SK-N-SH (cell line): ENCODE measurements at regions not wholly inside any gene's neighbourhood (a gene's known extent, or its start where the extent isn't known, plus 50 kb on each side); places are given as distances from the start of the nearest gene placed in this dataset.

ENCODE experiments used
- CTCF ChIA-PET: fragments of 300-600, 350-600 bp; formaldehyde crosslinking; extraction: SDS; loops from one replicate; lab custom pipeline; 2021; lab: Yijun Ruan, JAX
- POLR2A ChIA-PET: fragments of 350-600 bp; sonication (Branson Sonifier 250); formaldehyde crosslinking; extraction: SDS; loops from one replicate; lab custom pipeline; 2020; ENCODE audit warnings: antibody characterized with exemption, inconsistent platforms; lab: Yijun Ruan, JAX
- DNase-seq: peaks from one replicate; pipeline ENCODE4 v3.0.0; 2012
- H2AFZ ChIP-seq: fragments of 200-600 bp; sonication (generic); 2 replicates; pipeline ENCODE4 v1.8.1; 2016; ENCODE audit warnings: antibody characterized with exemption, mild to moderate bottlenecking, low read depth
- H3F3A ChIP-seq: fragments of 200-600 bp; sonication (generic); replicated peaks from 2 replicates; pipeline ENCODE3; 2016; ENCODE audit warnings: antibody characterized with exemption, mild to moderate bottlenecking; ENCODE audit not compliant: insufficient read depth
- H3K27ac ChIP-seq, 2 experiments: fragments of 200-500 bp in 1 of 2; fragments of 200-600 bp in 1 of 2; sonication (Bioruptor generic) in 1 of 2; sonication (generic), shearing (Covaris generic) in 1 of 2; 2 replicates each; pipeline versions ENCODE4 v1.5.1 to v1.6.1; 2014 to 2016; ENCODE audit warnings: low read depth in 2 of 2, inconsistent platforms in 1 of 2, low read length in 1 of 2, mild to moderate bottlenecking in 1 of 2, mixed read lengths in 1 of 2
- H3K27me3 ChIP-seq: fragments of 200-600 bp; sonication (generic), shearing (Covaris generic); 2 replicates; pipeline ENCODE4 v1.6.1; 2016; ENCODE audit warnings: mixed run types; ENCODE audit not compliant: insufficient read depth
- H3K36me3 ChIP-seq, 2 experiments: fragments of 200-500 bp in 1 of 2; fragments of 200-600 bp in 1 of 2; sonication (Bioruptor generic) in 1 of 2; sonication (generic) in 1 of 2; replicated peaks in 1 of 2; 2 replicates each; pipeline versions ENCODE3 to v1.5.1; 2014 to 2016; ENCODE audit warnings: low read length in 1 of 2, mild to moderate bottlenecking in 1 of 2; ENCODE audit not compliant: insufficient read depth in 2 of 2, control insufficient read depth in 1 of 2
- H3K4me1 ChIP-seq, 2 experiments: fragments of 200-500 bp in 1 of 2; fragments of 200-600 bp in 1 of 2; sonication (Bioruptor generic) in 1 of 2; sonication (generic), shearing (Covaris generic) in 1 of 2; 2 replicates each; pipeline versions ENCODE4 v1.5.1 to v1.6.1; 2014 to 2016; ENCODE audit warnings: low read depth in 1 of 2, low read length in 1 of 2, mixed run types in 1 of 2; ENCODE audit not compliant: insufficient read depth in 2 of 2, control insufficient read depth in 1 of 2
- H3K4me2 ChIP-seq: fragments of 200-600 bp; sonication (generic), shearing (Covaris generic); 2 replicates; pipeline ENCODE4 v1.6.1; 2017; ENCODE audit warnings: mixed run types
- H3K4me3 ChIP-seq, 2 experiments: fragments of 200-500 bp in 1 of 2; fragments of 200-600 bp in 1 of 2; sonication (Bioruptor generic) in 1 of 2; sonication (generic), shearing (Covaris generic) in 1 of 2; 2 replicates each; pipeline versions ENCODE4 v1.5.1 to v1.8.1; 2014 to 2016; ENCODE audit warnings: low read depth in 2 of 2, inconsistent platforms in 1 of 2, low read length in 1 of 2, mild to moderate bottlenecking in 1 of 2, mixed read lengths in 1 of 2, moderate library complexity in 1 of 2
- H3K79me2 ChIP-seq: fragments of 200-600 bp; sonication (generic); 2 replicates; pipeline ENCODE4 v1.8.1; 2017; ENCODE audit warnings: mild to moderate bottlenecking; ENCODE audit not compliant: insufficient read depth
- H3K9ac ChIP-seq: fragments of 200-600 bp; sonication (generic); 2 replicates; pipeline ENCODE4 v1.6.1; 2017; ENCODE audit warnings: mixed run types
- H3K9me2 ChIP-seq: fragments of 200-600 bp; sonication (generic); 2 replicates; pipeline ENCODE4 v1.6.1; 2017; ENCODE audit warnings: mixed run types
- H3K9me3 ChIP-seq: fragments of 200-600 bp; sonication (generic); 2 replicates; pipeline ENCODE4 v1.6.1; 2017; ENCODE audit warnings: mixed run types, mild to moderate bottlenecking, moderate library complexity
- H4K20me1 ChIP-seq: fragments of 200-600 bp; sonication (generic); 2 replicates; pipeline ENCODE4 v1.6.1; 2017; ENCODE audit warnings: mild to moderate bottlenecking, mixed run types; ENCODE audit not compliant: insufficient read depth
- CHD2 ChIP-seq: fragments of 150-350 bp; IDR thresholded peaks from 2 replicates; pipeline ENCODE4 v1.6.1; 2018; ENCODE audit warnings: low read length; ENCODE audit not compliant: partially characterized antibody
- CTCF ChIP-seq: fragments of 200-600 bp; sonication (generic); IDR thresholded peaks from 2 replicates; pipeline ENCODE4 v1.6.1; 2017; ENCODE audit warnings: antibody characterized with exemption, mild to moderate bottlenecking, moderate library complexity
- ELF1 ChIP-seq: IDR thresholded peaks from 2 replicates; pipeline ENCODE4 v1.4.0; 2012
- EZH2phosphoT487 ChIP-seq: fragments of 200-600 bp; sonication (generic); IDR thresholded peaks from 2 replicates; pipeline ENCODE4 v1.6.1; 2017; ENCODE audit warnings: low read depth, mixed run types, mild to moderate bottlenecking, antibody characterized with exemption, moderate library complexity, borderline replicate concordance
- FOSL2 ChIP-seq: IDR thresholded peaks from 2 replicates; pipeline ENCODE4 v1.4.0; 2012; ENCODE audit warnings: low read depth, mild to moderate bottlenecking, moderate library complexity, borderline replicate concordance
- FOXJ3 ChIP-seq: sonication (generic); formaldehyde crosslinking; IDR thresholded peaks from 2 replicates; pipeline ENCODE4 v1.5.1; 2020; ENCODE audit warnings: mild to moderate bottlenecking, missing genetic modification reagents
- FOXM1 ChIP-seq: IDR thresholded peaks from 2 replicates; pipeline ENCODE4 v1.4.0; 2012; ENCODE audit warnings: low read depth, mild to moderate bottlenecking
- GABPA ChIP-seq: IDR thresholded peaks from 2 replicates; pipeline ENCODE4 v1.4.0; 2012; ENCODE audit warnings: low read depth, mild to moderate bottlenecking
- GATA2 ChIP-seq: sonication (generic); formaldehyde crosslinking; IDR thresholded peaks from 2 replicates; pipeline ENCODE4 v1.5.0; 2020; ENCODE audit warnings: mild to moderate bottlenecking, missing genetic modification reagents
- NRF1 ChIP-seq: IDR thresholded peaks from 2 replicates; pipeline ENCODE4 v1.6.1; 2012; ENCODE audit warnings: low read depth, mild to moderate bottlenecking, low read length
- PBX3 ChIP-seq: IDR thresholded peaks from 2 replicates; pipeline ENCODE4; 2012
- RCOR1 ChIP-seq: fragments of 150-350 bp; IDR thresholded peaks from 2 replicates; pipeline ENCODE4 v1.6.1; 2017; ENCODE audit warnings: antibody characterized with exemption, low read length
- RFX5 ChIP-seq: IDR thresholded peaks from 2 replicates; pipeline ENCODE4 v1.6.1; 2012; ENCODE audit warnings: mild to moderate bottlenecking, improper control_type of control experiment, low read length
- TAF1 ChIP-seq: IDR thresholded peaks from 2 replicates; pipeline ENCODE4 v1.6.1; 2012; ENCODE audit warnings: low read depth, mild to moderate bottlenecking, low read length, moderate library complexity, borderline replicate concordance
- TEAD4 ChIP-seq: IDR thresholded peaks from 2 replicates; pipeline ENCODE4 v1.4.0; 2012; ENCODE audit warnings: mild to moderate bottlenecking, borderline replicate concordance; ENCODE audit not compliant: insufficient read depth
- YY1 ChIP-seq: IDR thresholded peaks from 2 replicates; pipeline ENCODE4 v1.4.0; 2012; ENCODE audit warnings: low read depth, mild to moderate bottlenecking
- WGBS: methylation state at CpG from one replicate; pipeline ENCODE4 v1.1.6; 2017; ENCODE audit warnings: low lambda C conversion rate; 5-methylcytosine and 5-hydroxymethylcytosine counted together
- TF ChIP-seq, protein P1 (sequence below): IDR thresholded peaks from 2 replicates; pipeline ENCODE4 v1.4.0; 2012; ENCODE audit warnings: low read depth, borderline replicate concordance
- TF ChIP-seq, protein P2 (sequence below): IDR thresholded peaks from 2 replicates; pipeline ENCODE4 v1.4.0; 2012; ENCODE audit warnings: low read depth
- TF ChIP-seq, protein P3 (sequence below): IDR thresholded peaks from 2 replicates; pipeline ENCODE4 v1.4.0; 2012; ENCODE audit warnings: low read depth, borderline replicate concordance

DNA sequence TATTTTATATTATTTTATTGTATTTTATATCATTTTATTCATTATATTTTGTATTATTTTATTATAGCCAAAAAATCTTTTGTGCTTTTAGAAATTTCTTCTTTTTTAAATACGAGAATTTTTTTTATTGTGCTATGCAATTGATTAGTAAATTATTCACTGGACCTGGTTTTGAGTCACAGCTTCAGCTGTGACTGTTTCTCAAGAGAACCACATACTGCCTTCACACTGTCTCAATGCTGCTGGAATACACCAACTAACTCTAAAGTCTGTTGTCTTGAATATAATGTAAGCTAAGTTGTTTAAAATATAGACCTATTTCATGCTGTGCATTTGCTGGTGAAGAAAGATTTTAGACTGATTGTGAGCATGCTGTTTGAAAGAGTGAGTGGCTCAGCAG lies 423.6 kb downstream of the NDFIP2 start:
- no peak overlapping the region for H3K4me3 ChIP-seq
- WGBS: 67% methylated on average over 1 of the region's 1 CpG
- no peak overlapping the region for H3K9ac ChIP-seq
- ChIA-PET CTCF (interaction anchor here (1.3 kb wide), 1 partner anchor 225 kb away, joined by 3 read pairs; no protein-coding TSS in a partner anchor), POLR2A (no interaction called here)
- TF ChIP-seq NRF1: no peak
- no peak for TF ChIP-seq GABPA
- no peak for TF ChIP-seq TAF1
- no peak for TF ChIP-seq EZH2phosphoT487
- no peak for TF ChIP-seq FOXJ3 (CRISPR knock-in tag)
- TF ChIP-seq RCOR1: no peak
- no peak for TF ChIP-seq FOSL2
- TF ChIP-seq CHD2: no peak
- TF ChIP-seq GATA2: no peak
- TF ChIP-seq TEAD4: no peak
- no peak for TF ChIP-seq CTCF
- no peak for TF ChIP-seq FOXM1
- TF ChIP-seq YY1: no peak
- TF ChIP-seq, protein P1, sequence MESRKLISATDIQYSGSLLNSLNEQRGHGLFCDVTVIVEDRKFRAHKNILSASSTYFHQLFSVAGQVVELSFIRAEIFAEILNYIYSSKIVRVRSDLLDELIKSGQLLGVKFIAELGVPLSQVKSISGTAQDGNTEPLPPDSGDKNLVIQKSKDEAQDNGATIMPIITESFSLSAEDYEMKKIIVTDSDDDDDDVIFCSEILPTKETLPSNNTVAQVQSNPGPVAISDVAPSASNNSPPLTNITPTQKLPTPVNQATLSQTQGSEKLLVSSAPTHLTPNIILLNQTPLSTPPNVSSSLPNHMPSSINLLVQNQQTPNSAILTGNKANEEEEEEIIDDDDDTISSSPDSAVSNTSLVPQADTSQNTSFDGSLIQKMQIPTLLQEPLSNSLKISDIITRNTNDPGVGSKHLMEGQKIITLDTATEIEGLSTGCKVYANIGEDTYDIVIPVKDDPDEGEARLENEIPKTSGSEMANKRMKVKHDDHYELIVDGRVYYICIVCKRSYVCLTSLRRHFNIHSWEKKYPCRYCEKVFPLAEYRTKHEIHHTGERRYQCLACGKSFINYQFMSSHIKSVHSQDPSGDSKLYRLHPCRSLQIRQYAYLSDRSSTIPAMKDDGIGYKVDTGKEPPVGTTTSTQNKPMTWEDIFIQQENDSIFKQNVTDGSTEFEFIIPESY: no peak
- TF ChIP-seq, protein P2, sequence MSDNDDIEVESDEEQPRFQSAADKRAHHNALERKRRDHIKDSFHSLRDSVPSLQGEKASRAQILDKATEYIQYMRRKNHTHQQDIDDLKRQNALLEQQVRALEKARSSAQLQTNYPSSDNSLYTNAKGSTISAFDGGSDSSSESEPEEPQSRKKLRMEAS: no peak
- TF ChIP-seq ELF1: no peak
- TF ChIP-seq, protein P3, sequence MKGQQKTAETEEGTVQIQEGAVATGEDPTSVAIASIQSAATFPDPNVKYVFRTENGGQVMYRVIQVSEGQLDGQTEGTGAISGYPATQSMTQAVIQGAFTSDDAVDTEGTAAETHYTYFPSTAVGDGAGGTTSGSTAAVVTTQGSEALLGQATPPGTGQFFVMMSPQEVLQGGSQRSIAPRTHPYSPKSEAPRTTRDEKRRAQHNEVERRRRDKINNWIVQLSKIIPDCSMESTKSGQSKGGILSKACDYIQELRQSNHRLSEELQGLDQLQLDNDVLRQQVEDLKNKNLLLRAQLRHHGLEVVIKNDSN: no peak
- TF ChIP-seq PBX3: no peak
- TF ChIP-seq RFX5: no peak
- no peaks in the 10 kb centered on the region for H3K79me2 ChIP-seq
- no peak overlapping the region for H2AFZ ChIP-seq
- DNase-seq: no peak
- no peaks in the 10 kb centered on the region for H3K36me3 ChIP-seq
- H3K4me1 ChIP-seq: peaks cover 0 to 3% of the 10 kb centered on the region in 2 experiments; a peak in 1 of 4 replicates
- H3K27me3 ChIP-seq: no peaks in the 10 kb centered on the region
- H3K4me2 ChIP-seq: no peak overlapping the region
- H4K20me1 ChIP-seq: no peaks in the 10 kb centered on the region
- H3F3A ChIP-seq: no peaks in the 10 kb centered on the region
- H3K9me2 ChIP-seq: no peaks in the 10 kb centered on the region
- H3K9me3 ChIP-seq: no peaks in the 10 kb centered on the region
- H3K27ac ChIP-seq: peak overlapping the region in 1 of 2 experiments; percentile 79; a peak in 2 of 4 replicates
